Upper lobe of left lung (tissue), 6 donors: ENCODE measurements at regions not wholly inside any gene's neighbourhood (a gene's known extent, or its start where the extent isn't known, plus 50 kb on each side); places are given as distances from the start of the nearest gene placed in this dataset.

Source experiments
- ATAC-seq, 2 donors: fragments of 200-7000 bp; cut with Tn5 transposase; one replicate each; pipeline ENCODE4 v1.9.1; 2022; ENCODE audit warnings: mild to moderate bottlenecking in 2 of 2, moderate library complexity in 2 of 2; ENCODE audit not compliant: low FRiP score in 2 of 2
- DNase-seq, 2 donors: peaks; one replicate each; pipeline ENCODE4 v3.0.0-alpha.2; 2019 to 2020
- H3K27ac ChIP-seq, 4 donors: fragments of 200-600 bp; sonication (generic); one replicate each; pipeline ENCODE4 v1.5.1; 2016 to 2019
- H3K27me3 ChIP-seq, 4 donors: fragments of 200-600 bp; sonication (generic); one replicate each; pipeline ENCODE4 v1.5.1; 2017 to 2019
- H3K36me3 ChIP-seq, 4 donors: fragments of 200-600 bp; sonication (generic); one replicate each; pipeline ENCODE4 v1.5.1; 2016 to 2019
- H3K4me1 ChIP-seq, 4 donors: fragments of 200-600 bp; sonication (generic); one replicate each; pipeline ENCODE4 v1.5.1; 2018 to 2019
- H3K4me3 ChIP-seq, 4 donors: fragments of 200-600 bp; sonication (generic); one replicate each; pipeline ENCODE4 v1.5.1; 2017 to 2019; ENCODE audit warnings: mild to moderate bottlenecking in 2 of 4, moderate library complexity in 1 of 4
- H3K9me3 ChIP-seq, 4 donors: fragments of 200-600 bp; sonication (generic); one replicate each; pipeline ENCODE4 v1.5.1; 2018 to 2019
- CTCF ChIP-seq, 6 experiments: fragments of 450-650 bp in 4 of 6; fragments of 200-600 bp in 2 of 6; sonication (generic) in 2 of 6; IDR thresholded peaks; one replicate each; pipeline ENCODE4 v1.5.1; 2016 to 2019; ENCODE audit warnings: antibody characterized with exemption in 6 of 6
- EP300 ChIP-seq, 4 donors: sonication (generic); formaldehyde crosslinking; IDR thresholded peaks; one replicate each; pipeline ENCODE4 v1.5.1; 2017; ENCODE audit warnings: antibody characterized with exemption in 4 of 4, control low read depth in 2 of 4
- POLR2A ChIP-seq, 4 donors: fragments of 450-650 bp; IDR thresholded peaks; one replicate each; pipeline ENCODE4 v1.5.1; 2016 to 2017; ENCODE audit warnings: antibody characterized with exemption in 4 of 4, mild to moderate bottlenecking in 2 of 4
- POLR2AphosphoS5 ChIP-seq, 2 donors: sonication (generic); formaldehyde crosslinking; IDR thresholded peaks; one replicate each; pipeline ENCODE4 v1.5.1; 2017; ENCODE audit warnings: antibody characterized with exemption in 2 of 2
- WGBS, 2 donors: methylation state at CpG; one replicate each; pipeline ENCODE4 v1.1.5; 2017 to 2018; 5-methylcytosine and 5-hydroxymethylcytosine counted together
- donor health status: DM: no; HTN: no; CAD: no; lungs with moderate emphysema.
- donor health status: DM: no; HTN: yes; CAD: no; lungs with severe emphysema.

GRCh38 chr12:67394550-67394949 is 125.4 kb downstream of the CAND1 start:
- ATAC-seq = peak; percentile 76 to 93
- no peaks in the 10 kb centered on the region for H3K36me3 ChIP-seq
- no peak for TF ChIP-seq CTCF (IDR thresholded peaks at IDR 0.05)
- no peak for TF ChIP-seq EP300 (IDR thresholded peaks at IDR 0.05)
- no peak for TF ChIP-seq POLR2A (IDR thresholded peaks at IDR 0.05)
- TF ChIP-seq POLR2AphosphoS5 (IDR thresholded peaks at IDR 0.05) = peak in 1 of 2 donors; percentile 19
- no peaks in the 10 kb centered on the region for H3K4me1 ChIP-seq
- H3K27ac ChIP-seq = peak overlapping the region in 2 of 4 donors; percentile 36 to 63
- 54 to 77% methylated on average over 6 of the region's 6 CpGs for WGBS, 2 donors
- H3K4me3 ChIP-seq = no peak overlapping the region
- no peaks in the 10 kb centered on the region for H3K27me3 ChIP-seq
- no peaks in the 10 kb centered on the region for H3K9me3 ChIP-seq
- DNase-seq = peak in 1 of 2 donors; percentile 21

GRCh38 chr12:67400742-67401141 is 131.6 kb downstream of the CAND1 start:
- ATAC-seq (no peak), DNase-seq (no peak)
- Histone ChIP-seq H3K4me3 (no peak overlapping the region), H3K36me3 (no peaks in the 10 kb centered on the region), H3K27me3 (no peaks in the 10 kb centered on the region), H3K4me1 (no peaks in the 10 kb centered on the region), H3K9me3 (peaks cover 0 to 4% (median 0%) of the 10 kb centered on the region in 4 donors), H3K27ac (no peak overlapping the region)
- TF ChIP-seq CTCF (IDR thresholded peaks at IDR 0.05) (no peak), POLR2A (IDR thresholded peaks at IDR 0.05) (no peak), EP300 (IDR thresholded peaks at IDR 0.05) (no peak), POLR2AphosphoS5 (IDR thresholded peaks at IDR 0.05) (no peak)
- WGBS, 2 donors = 89 to 90% methylated on average over 4 of the region's 4 CpGs

- DNase-seq (no peak), ATAC-seq (no peak)
- H3K9me3 ChIP-seq = no peaks in the 10 kb centered on the region
- no peaks in the 10 kb centered on the region for H3K4me1 ChIP-seq
- no peaks in the 10 kb centered on the region for H3K27me3 ChIP-seq
- no peak for TF ChIP-seq EP300 (IDR thresholded peaks at IDR 0.05)
- no peak for TF ChIP-seq POLR2A (IDR thresholded peaks at IDR 0.05)
- TF ChIP-seq POLR2AphosphoS5 (IDR thresholded peaks at IDR 0.05) = no peak
- TF ChIP-seq CTCF (IDR thresholded peaks at IDR 0.05) = no peak
- H3K27ac ChIP-seq = no peak overlapping the region
- no peak overlapping the region for H3K4me3 ChIP-seq
- WGBS, 2 donors = 45 to 63% methylated on average over 2 of the region's 2 CpGs
- H3K36me3 ChIP-seq = no peaks in the 10 kb centered on the region
These were observed 141.1 kb downstream of the CAND1 start for GRCh38 chr12:67410246-67410645.

- Histone ChIP-seq H3K9me3 (no peaks in the 10 kb centered on the region), H3K4me3 (no peak overlapping the region), H3K4me1 (no peaks in the 10 kb centered on the region), H3K36me3 (no peaks in the 10 kb centered on the region), H3K27ac (no peak overlapping the region), H3K27me3 (no peaks in the 10 kb centered on the region)
- WGBS, 2 donors = 18 to 22% methylated on average over 2 of the region's 2 CpGs
- ATAC-seq (no peak), DNase-seq (no peak)
- no peak for TF ChIP-seq POLR2AphosphoS5 (IDR thresholded peaks at IDR 0.05)
- no peak for TF ChIP-seq EP300 (IDR thresholded peaks at IDR 0.05)
- no peak for TF ChIP-seq CTCF (IDR thresholded peaks at IDR 0.05)
- TF ChIP-seq POLR2A (IDR thresholded peaks at IDR 0.05) = no peak
These were observed 141.5 kb downstream of the CAND1 start for GRCh38 chr12:67410667-67411067.

- 78 to 98% methylated on average over 2 of the region's 2 CpGs for WGBS, 2 donors
- ATAC-seq (no peak), DNase-seq (no peak)
- Histone ChIP-seq H3K36me3 (no peaks in the 10 kb centered on the region), H3K4me1 (no peaks in the 10 kb centered on the region), H3K9me3 (no peaks in the 10 kb centered on the region), H3K4me3 (no peak overlapping the region), H3K27ac (no peak overlapping the region), H3K27me3 (no peaks in the 10 kb centered on the region)
- no peak for TF ChIP-seq CTCF (IDR thresholded peaks at IDR 0.05)
These were observed 142.4 kb downstream of the CAND1 start for GRCh38 chr12:67411562-67411961.
